GM19463 (cell line): ENCODE measurements at regions not wholly inside any gene's neighbourhood (a gene's known extent, or its start where the extent isn't known, plus 50 kb on each side); places are given as distances from the start of the nearest gene placed in this dataset.

ENCODE experiments used
- ATAC-seq: cut with Tn5 transposase; IDR thresholded peaks from one replicate; pipeline ENCODE4 v1.9.1; 2021; ENCODE audit warnings: mild to moderate bottlenecking, moderate library complexity; ENCODE audit not compliant: unreplicated experiment

DNA sequence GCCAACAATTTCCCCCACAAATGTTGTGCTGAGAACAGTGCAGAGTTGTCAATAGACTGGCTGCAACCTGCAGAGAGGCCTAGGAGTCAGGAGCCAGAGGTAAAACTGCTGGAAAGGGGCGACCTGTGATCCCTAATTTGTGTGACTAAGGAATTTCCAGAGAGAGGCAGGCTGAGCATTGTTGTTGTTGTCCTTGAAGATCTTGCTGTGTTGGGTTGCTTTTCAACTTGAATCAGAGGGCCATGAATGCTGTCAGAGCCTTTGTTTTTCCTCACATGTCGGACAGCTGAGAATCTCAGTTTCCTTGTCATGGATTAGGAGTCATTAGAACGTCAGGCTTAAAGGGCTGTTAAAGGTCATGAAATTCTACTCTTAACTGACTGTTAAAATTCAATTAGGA is 134.6 kb upstream of the ASTN2 start:
- no peak for ATAC-seq

DNA sequence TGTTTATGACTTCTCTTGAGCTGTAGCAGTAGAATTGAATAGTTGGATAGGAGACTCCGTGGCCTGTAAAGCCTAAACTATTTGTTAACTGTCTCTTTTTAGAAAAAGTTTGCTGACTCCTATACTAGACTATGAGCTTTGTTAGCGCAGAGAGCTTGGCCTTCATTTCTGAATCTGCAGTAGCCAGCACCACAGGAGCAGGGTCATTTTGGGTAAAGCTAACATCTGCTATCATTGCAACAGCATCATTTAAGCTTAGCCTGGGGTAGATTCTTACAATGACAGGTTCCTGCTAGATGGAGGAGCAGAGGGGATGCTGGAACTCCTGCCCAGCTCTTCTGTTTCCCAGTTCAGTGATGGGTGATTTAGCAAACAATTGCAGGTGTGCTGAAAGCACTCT is 133.7 kb upstream of the ASTN2 start:
- no peak for ATAC-seq

DNA sequence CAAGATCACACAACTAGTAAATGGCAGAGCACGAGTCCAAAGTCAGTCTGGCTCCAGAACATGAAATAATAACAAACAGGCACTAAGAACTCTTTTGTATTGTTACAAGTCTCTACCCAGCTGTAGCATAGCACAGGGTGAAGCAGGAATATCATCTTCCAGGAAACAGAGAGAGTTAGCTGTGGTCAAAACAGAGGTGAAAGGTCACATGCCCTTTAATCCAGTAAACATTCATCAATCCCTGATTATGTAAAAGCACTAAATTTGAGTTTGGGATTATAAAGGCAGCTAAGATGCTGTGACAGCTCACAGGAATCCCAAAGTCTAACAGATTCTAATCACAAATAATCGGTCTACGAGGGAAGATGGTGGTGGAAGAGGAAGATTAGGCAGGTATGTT is 133.0 kb upstream of the ASTN2 start:
- ATAC-seq = no peak

DNA sequence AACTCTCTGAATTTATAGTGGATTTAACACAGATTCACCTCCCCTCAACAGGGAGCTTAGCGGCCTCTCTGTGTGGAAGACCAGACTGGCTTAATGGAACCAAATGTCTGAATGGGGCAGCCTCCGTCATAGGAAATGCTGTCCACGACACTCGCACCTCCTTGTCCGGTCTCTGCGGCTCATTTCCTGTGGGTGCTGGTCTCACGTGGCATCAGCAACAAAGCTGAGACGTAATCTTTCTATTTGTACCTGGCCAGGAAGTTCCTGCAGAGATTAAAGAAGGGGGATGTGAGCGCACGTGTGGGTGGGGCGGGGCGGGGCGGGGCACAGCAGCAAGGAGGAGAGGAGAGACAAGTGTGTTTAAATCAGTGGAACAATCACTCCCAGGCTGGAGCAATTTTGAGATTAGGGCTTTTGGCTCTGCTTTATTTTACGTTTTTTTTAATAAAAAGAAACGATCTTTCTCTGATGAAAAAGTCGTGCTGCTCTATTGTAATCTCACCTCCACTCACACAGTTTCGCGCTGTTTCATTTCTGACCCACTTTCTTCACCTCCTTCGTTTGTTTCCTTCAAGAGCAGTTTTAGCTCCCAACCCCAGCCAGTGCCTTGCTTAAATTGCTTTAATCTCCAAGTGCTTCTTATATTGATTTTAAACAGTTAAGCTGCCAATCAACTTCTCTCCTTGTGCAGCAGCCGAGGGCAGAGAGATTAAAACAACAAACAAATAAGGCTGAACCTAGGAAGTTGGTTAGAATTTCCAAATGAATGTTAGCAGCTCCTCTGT is 132.2 kb upstream of the ASTN2 start:
- ATAC-seq = no peak

DNA sequence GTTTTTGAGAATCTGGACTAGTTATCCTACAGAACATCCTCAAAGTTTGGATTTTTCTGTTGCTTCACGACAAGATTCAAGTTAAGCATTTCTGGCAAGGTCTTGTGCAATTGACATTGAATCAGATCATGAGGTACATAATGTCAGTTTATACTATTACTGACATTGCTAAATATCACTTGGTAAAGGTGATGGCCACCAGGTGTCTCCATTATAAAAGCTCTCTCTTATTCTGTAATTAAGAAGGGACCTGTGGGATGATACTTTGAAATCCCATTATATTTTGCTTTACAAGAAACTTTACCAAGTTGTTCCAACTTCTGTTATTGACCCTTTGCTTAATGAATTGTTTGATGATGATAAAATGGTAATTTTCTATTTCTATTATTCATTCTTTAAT is 131.0 kb upstream of the ASTN2 start:
- no peak for ATAC-seq

DNA sequence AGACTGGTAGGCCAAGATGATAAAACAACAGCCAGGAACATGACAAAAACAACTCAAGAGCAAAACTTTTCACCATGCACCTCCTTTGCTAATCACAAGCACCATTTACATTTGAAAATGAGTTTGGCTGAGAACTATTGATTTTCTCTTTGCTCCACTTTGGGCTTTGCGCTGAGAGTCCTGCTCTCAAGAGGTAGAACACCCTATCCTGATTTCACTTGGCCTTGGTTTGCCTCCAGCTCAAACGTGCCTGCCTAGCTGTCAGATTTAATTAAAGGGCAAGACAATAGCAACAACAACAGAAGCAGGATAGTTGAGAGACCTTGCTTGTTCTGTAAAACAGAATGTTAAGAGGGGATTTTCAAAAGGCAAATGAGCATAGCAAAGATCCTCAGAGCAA is 128.2 kb upstream of the ASTN2 start:
- no peak for ATAC-seq

DNA sequence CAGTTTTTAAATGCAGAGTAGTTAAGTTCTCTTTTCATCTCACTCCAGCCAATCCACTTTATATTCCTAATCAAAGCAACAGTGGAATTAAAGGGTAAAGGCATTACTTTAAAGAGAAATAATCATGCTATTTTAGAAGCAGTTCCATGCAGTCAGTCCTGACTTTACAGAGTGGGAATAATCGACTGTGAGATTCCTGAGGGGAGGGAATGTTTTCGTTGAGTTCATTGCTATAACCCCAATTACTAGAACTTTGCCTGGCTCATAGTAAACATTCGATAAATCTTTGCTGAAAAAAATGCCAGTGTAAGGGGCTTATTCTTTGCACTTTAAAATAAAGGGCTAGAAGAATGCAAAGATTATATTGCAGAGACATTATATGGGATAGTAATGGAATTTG is 127.2 kb upstream of the ASTN2 start:
- ATAC-seq = no peak

DNA sequence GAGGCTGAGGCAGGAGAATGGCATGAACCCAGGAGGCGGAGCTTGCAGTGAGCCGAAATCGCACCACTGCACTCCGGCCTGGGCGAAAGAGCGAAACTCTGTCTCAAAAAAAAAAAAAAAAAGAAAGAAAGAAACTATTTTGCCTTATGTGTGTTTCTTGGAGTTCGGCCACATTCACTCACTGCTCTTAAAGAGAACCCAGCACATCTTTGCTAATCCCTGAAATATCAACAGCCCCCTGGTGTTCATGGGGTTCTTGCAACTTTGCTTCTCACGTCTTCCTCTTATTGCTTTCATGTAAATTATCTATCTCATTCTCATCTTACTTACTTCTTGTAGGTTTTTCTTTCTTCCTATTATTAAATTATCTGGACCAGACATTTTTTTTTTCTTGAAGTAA is 126.3 kb upstream of the ASTN2 start:
- no peak for ATAC-seq

DNA sequence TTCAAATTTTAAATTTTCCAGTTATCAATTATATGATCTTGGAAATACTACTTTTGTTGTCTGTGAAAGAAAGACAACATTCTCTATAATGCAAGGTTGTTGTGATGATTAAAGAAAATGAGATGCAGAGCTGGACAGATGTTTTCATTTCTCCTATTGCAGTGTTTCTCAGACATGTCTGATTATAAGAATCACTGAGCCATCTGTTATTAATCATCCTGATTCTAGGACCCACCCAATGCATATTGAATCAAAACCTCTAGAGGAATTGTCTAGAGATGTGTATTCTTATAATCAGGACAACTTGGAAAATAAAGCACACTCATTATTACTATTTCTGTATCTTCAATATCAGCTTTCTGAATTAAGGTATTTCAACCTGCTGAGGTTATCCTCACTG is 121.1 kb upstream of the ASTN2 start:
- ATAC-seq = no peak

DNA sequence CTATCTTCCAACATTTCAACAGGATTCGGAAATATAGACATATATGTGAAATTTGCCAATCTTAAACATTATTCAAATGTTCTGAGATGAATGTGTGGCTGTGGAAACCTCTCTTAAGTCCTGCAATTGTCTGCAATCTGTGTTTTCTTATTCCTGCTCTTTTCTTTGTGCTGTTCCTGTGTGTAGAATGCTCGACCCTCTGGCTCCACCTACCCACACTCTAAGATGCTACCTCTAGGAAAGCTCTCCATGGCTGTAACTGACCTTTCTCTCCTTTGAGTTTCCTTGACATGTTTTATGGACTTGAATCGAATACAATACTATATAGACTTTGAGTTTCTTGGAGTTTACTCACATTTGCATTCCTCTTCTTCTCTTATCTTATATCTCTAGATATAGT is 120.6 kb upstream of the ASTN2 start:
- ATAC-seq = no peak

DNA sequence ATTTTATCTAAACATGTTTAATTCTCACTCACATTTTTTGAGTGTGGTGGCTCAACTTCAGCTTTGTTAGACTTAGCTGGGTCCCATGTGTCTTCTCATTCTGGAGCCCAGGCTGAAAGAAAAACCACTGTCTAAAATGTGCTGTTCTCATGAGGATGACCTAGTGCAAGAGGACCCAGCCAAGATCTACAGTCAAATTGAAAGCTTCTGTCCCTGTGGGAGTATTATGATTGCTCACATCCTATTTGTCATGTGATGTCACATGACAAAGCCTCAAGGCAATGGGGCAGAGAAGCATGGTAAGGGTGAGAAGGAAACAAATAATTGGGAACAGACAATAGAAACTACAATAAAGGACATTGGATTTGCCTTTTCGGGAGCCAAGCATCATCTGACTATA is 113.4 kb upstream of the ASTN2 start:
- no peak for ATAC-seq

DNA sequence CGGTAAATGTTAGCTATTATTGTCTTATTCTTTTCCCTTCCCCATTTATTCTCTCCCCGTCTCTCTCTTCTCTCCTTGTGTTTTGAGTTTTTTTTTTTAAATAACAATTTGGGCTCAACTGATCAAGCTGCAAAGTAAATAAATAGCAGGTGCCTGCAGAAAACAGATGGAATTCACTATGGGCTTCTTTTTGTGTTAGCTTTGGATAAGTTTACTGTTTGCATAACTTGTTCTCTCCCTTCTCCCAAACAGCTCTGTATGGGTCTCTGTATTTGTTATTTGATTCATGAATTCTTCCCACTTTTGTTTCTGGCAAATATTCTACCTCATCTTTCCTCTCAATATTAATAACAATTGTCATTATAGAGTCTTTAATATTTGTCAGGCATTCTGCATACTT is 111.8 kb upstream of the ASTN2 start:
- no peak for ATAC-seq

DNA sequence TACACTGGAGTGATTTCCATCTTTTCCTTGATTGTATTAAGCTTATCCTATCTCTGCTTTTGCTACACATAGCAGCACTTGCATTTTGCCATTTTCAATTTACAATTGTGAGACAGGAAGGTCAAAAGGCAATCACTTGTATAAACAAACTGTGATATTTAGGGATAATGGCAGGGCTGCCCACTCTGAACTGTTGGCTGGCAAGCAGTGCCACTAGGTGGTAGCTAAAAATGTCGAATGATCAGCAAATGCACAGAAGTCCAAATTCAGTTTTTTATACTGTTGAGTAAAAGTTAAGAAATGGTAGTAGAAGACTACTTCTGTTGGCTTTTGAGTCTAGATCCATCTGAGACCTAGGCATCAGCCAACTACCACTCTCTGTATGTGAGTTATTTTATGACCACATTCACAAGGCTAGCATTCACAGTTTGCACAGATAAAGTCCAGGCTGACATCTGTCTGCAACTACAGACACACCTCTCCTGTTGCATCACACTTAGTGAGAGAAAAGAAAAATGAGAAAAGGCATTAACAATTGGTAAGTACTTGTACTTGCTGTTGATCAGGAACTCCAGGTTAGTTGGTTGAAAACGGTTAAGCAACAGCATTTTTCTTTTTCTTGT is 108.8 kb upstream of the ASTN2 start:
- ATAC-seq = no peak

DNA sequence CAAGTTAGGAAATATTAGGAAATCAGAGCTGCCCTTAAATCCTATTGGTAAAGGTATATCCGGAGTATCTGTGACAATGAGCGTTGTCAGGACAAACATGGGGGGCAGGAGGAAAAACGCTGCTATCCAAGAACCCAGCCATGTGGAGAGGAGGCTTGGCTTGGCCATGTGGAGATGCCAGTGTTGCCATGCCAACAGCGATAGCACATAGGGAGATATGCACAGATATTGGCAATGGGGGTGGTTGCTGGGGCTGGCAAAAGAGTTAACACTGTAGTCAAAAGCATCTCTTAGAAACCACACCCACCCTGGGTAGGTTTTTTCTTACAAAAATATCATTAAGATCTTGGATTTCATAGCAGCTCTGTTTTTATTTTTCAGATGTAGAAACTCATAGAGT is 106.4 kb upstream of the ASTN2 start:
- no peak for ATAC-seq

DNA sequence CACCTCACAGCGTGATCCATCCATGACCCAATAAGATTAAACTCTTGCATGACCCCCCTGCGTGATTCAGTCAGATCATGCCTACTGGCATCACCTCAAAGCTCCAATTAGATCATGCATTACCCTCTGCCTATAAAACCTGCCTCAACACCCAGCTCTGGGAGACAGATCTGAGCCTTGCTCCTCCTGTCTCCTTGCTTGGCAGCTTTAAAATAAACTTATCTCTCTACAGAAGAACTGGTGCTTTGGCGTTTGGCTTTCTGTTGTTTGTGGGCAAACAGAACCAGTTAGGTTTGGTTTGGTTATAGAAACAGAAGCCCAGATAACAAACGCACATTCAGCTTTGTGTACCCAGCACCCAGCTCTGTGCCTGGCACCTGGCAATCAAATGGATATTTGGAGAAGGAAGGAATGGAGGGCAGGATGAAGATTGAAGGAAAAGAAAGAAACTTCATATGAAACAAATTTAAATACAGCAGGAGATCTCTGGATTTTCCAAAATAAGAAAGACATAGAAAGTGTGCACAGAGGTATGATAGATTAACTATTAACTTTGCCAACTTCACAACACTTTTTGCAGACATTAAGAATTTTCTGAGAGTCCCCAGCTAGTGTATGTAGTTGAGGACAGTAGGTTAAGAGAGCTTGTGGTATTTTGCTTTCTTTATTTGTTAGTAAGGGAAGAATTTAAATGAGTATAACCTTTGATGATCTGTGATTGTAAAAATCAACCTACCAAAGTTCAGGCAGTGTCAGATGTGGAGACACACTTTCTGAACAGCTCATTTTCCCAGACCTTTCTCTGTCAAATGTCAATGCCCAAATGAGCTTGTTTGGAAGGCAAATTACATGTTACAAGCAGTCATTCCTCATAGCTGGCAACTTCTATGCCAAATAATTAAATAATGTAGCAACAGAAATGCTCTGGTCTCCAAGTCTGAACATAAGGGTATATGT is 102.1 kb upstream of the ASTN2 start:
- ATAC-seq = no peak

DNA sequence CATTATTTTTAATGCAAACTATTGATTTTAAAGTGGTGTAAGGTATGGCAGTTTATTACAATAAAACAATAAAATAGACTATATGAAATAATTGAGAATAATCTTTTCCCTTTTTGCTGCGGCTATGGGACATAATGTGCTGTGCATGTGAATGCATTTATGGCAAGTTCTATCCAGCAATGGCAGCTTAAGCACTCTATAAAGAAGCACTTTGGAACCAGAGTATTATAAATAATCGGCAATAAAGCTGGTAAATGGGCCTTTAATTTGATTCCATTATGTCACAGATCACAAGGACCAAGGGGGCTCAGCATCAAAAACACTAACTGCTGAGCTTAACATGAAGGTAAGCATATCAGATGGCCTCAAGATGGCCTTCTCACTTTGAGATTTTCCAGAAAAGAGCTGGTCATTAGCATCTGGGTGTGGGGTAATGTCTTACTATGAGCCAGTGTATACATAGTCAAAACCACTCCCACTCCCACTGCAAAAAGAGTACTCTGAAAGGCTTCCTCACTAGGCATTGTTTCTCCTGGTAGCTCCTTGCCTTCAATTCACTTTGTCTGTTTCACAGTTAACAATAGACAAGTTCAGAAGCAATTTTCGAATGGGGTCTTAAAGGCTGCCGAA is 97.1 kb upstream of the ASTN2 start:
- no peak for ATAC-seq

DNA sequence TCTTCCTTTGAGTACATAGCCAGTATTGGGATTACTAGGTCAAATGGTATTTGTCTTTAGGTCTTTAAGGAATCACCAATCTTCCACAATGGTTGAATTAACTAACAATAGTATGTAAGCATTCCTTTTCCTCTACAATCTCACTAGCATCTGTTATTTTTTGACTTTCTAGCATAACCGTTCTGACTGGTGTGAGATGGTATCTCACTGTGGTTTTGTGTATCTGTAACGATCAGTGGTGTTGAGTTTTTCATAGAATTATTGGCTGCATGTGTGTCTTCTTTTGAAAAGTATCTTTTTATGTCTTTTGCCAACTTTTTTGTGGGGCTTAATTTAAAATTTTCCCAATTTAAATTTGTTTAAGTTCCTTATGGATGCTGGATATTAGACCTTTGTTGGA is 81.5 kb upstream of the ASTN2 start:
- ATAC-seq = no peak

DNA sequence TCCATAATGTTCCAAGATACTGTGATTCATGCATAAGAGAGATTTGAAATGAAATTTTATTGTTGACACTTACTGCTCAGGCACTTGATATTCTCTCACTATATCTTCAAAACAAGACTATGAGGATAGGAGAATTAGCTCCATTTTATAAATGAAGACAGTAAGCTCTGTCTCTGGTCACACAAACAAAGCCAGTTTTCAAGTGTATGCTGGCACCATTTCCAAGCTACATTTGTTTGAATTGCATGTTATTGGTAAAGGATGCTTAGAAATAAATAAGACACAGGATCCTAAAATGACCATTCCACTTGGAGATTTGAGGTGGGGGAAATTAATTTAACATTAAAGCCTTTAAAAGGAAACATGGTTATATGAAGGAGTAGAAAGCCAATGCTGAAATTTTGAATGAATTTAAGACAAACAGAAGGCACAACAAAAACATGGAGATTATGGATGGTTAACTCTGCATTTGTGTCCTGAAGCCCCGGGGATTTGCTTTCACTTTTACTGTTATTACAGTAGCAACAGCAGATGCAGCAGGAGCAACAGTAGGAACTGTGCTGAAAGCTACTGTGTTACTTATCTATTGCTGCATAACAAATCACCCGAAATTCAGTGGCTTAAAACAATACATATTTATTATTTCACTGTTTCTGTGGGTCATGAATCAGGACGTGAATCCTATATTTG is 79.7 kb upstream of the ASTN2 start:
- ATAC-seq = no peak

DNA sequence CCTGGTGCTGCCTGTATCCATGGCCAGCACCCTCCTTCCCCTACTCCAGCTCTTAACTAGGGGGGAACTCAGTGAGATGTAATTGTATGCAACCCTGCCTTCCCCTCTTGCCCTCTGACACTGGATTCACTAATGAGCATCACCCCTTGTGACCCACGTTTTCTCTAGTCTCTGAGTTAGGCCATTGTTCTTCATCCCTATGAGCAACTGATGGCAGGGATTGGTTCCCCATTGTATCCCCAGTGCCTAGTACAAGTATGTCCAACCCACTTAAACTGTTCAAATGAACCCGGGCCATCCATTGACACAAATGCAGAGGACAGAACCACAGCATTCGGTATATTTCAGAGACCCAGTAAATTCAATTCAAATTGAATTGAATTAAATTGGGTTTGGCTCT is 77.6 kb upstream of the ASTN2 start:
- no peak for ATAC-seq

DNA sequence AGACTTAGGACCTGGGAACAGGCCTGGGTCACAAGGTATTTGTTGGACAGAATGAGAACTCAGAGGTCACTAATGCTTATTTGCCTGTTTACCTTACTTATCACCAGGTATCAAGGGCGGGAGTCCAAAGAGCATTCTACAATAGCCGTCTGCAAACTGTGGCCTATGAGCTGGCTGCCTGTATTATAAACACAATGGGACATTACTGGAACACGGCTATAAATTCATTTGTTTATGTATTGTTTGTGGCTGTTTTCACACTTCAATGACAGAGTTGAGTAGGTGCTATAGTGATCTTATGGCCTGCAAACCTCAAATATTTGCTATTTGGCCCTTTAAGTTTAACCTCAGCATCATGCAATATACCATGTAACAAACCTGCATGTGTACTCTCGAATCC is 76.6 kb upstream of the ASTN2 start:
- ATAC-seq = no peak

DNA sequence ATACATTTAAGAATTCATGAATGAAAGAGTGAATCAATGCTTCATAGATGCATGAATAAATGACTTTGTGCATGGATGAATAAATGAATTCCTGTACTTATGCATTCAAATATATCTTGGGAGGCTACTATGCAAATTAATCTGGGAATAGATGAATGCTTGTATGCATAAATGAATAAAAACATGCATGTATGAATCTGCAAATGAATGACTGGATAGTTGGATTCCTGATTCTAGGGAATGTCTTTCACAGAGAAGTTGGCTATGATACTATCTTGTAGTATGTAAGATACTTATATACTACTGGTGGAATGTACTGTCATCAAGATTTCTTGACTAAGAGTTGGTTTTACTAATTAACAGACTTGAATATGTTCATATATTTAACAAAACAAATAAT is 75.3 kb upstream of the ASTN2 start:
- ATAC-seq = no peak
